RCC 7860 (cell line): ENCODE measurements at regions not wholly inside any gene's neighbourhood (a gene's known extent, or its start where the extent isn't known, plus 50 kb on each side); places are given as distances from the start of the nearest gene placed in this dataset.
"Not testable (repeated sequence)": the region's sequence is repeated elsewhere in the genome, so short reads cannot be mapped to it uniquely, and the experiment has no call there.

Source experiments
- DNase-seq: peaks from one replicate; pipeline ENCODE4 v3.0.0-alpha.2; 2015; ENCODE audit warnings: low spot score
- FAIRE-seq: peaks from 2 replicates; lab custom pipeline; 2012; peaks lifted over from hg19 to GRCh38; lab: Jason Lieb, UNC

GRCh38 chr20:57093766-57094165 lies 172.7 kb downstream of the BMP7 start:
- FAIRE-seq, result no peak

GRCh38 chr20:57094252-57094891 lies 172.1 kb downstream of the BMP7 start:
- DNase-seq (no peak), FAIRE-seq (no peak)

More at GRCh38 chr20:57093766-57094165, 172.7 kb downstream of the BMP7 start:
- DNase-seq, result no peak

- FAIRE-seq, result no peak
- no peak for DNase-seq
Measured at GRCh38 chr20:57094991-57095390, 171.4 kb downstream of the BMP7 start.

- FAIRE-seq (no peak), DNase-seq (no peak)
Measured at GRCh38 chr20:57095426-57095825, 171.0 kb downstream of the BMP7 start.

GRCh38 chr20:57097245-57097915 lies 169.1 kb downstream of the BMP7 start:
- DNase-seq (no peak), FAIRE-seq (no peak)

- no peak for FAIRE-seq
Measured at GRCh38 chr20:57102160-57102559, 164.3 kb downstream of the BMP7 start.

GRCh38 chr20:57102566-57102965 lies 163.9 kb downstream of the BMP7 start:
- FAIRE-seq (no peak), DNase-seq (no peak)

More at GRCh38 chr20:57102160-57102559, 164.3 kb downstream of the BMP7 start:
- no peak for DNase-seq

GRCh38 chr20:57103146-57103800 lies 163.2 kb downstream of the BMP7 start:
- no peak for FAIRE-seq
- no peak for DNase-seq

- FAIRE-seq, result no peak
- DNase-seq, result no peak
Measured at GRCh38 chr20:57104113-57104512, 162.3 kb downstream of the BMP7 start.

- FAIRE-seq (no peak), DNase-seq (no peak)
Measured at GRCh38 chr20:57104651-57105204, 161.7 kb downstream of the BMP7 start.

GRCh38 chr20:57106030-57106682 lies 160.3 kb downstream of the BMP7 start:
- FAIRE-seq, result no peak
- no peak for DNase-seq

GRCh38 chr20:57106692-57107091 lies 159.7 kb downstream of the BMP7 start:
- DNase-seq (no peak), FAIRE-seq (no peak)

- no peak for DNase-seq
- no peak for FAIRE-seq
Measured at GRCh38 chr20:57107208-57107607, 159.2 kb downstream of the BMP7 start.

GRCh38 chr20:57108218-57108617 lies 158.2 kb downstream of the BMP7 start:
- DNase-seq (no peak), FAIRE-seq (no peak)

- DNase-seq, result no peak
- FAIRE-seq, result no peak
Measured at GRCh38 chr20:57108742-57109570, 157.5 kb downstream of the BMP7 start.

- FAIRE-seq (no peak), DNase-seq (no peak)
Measured at GRCh38 chr20:57109571-57109953, 156.9 kb downstream of the BMP7 start.

- FAIRE-seq, DNase-seq: not testable (repeated sequence)
Measured at GRCh38 chr20:57110121-57111027, 156.1 kb downstream of the BMP7 start.

- FAIRE-seq (no peak), DNase-seq (no peak)
Measured at GRCh38 chr20:57111028-57111373, 155.4 kb downstream of the BMP7 start.

- no peak for FAIRE-seq
- no peak for DNase-seq
Measured at GRCh38 chr20:57112448-57112847, 154.0 kb downstream of the BMP7 start.
